GM18517 (cell line): ENCODE measurements at regions not wholly inside any gene's neighbourhood (a gene's known extent, or its start where the extent isn't known, plus 50 kb on each side); places are given as distances from the start of the nearest gene placed in this dataset.

Source experiments
- ATAC-seq: cut with Tn5 transposase; IDR thresholded peaks from one replicate; pipeline ENCODE4 v1.9.1; 2021; ENCODE audit warnings: mild to moderate bottlenecking, moderate library complexity; ENCODE audit not compliant: unreplicated experiment

DNA sequence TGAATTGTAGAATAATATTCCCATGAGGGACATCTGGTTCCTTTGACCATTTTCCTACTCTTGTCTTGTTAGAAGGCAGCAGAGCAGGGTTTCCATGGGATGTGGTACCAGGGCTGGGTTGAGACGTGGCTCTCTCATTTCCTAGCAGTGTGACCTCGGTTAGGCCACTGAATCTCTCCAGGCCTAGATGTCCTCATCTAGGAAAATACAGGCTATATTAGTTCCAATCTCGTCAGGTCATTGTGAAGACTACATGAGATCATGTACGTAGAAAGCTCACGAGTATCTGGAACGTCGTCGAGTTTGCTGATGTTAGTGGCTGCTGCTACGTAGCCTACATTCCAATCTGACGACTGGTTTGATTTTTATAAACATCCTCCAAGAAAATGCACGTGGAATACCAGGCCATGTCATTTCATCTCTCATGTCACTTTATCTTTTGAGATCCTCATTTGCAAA lies 278.2 kb upstream of the GATB start:
- no peak for ATAC-seq

DNA sequence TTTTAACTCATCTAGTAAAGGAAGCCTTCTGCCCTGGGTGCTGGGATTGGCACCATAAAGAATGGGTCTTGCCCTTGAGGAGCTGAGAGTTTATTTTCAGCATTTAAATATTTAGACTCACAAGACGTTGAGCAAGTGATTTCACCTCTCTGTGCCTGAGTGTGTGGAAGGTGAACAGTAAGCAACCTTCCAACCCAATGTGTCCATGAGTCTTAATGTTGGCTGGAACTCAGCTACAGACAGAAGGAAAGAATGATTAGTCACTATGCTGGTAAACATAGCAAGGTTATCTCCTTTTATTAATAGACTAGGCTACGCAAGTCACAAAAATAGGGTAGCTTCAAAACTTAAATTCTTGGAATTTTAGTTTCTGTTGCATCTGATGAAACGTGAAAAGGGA lies 277.4 kb upstream of the GATB start:
- ATAC-seq = no peak

DNA sequence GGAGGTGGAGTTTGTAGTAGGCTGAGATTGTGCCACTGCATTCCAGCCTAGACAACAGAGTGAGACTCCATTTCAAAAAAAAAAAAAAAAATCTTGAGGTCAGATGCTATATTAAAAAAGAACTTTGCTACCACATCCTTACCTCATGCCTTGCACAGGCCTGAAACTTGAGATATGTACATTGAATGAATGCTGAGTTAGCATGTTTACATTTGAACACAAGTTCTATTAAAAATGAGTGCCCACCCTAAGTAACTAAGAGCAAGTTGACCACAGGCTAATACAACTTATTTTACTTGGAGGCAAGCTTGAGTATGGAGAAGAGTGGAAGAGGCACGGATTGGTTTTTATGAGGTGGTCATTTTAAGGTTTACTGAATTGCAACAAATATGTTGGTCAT lies 276.6 kb upstream of the GATB start:
- ATAC-seq = no peak

DNA sequence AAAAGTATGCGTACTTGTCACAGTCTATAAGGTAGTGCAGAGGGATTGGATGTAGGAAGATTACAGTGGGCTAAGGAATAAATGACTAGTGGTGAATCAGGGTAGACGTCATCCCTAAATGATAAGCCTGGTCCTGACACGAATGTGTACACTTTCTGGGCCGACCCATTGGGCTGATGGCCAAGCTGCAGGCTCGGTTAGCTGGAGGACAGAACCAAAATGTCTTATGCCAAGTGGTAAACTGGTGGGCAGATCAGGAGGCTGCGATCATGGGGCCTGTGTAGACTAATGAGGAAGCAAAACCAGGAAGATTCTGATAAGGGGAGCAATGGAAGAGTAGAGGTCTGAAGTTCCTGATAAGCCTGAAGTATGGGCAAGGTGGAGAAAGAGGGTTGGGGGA lies 272.8 kb upstream of the GATB start:
- no peak for ATAC-seq

DNA sequence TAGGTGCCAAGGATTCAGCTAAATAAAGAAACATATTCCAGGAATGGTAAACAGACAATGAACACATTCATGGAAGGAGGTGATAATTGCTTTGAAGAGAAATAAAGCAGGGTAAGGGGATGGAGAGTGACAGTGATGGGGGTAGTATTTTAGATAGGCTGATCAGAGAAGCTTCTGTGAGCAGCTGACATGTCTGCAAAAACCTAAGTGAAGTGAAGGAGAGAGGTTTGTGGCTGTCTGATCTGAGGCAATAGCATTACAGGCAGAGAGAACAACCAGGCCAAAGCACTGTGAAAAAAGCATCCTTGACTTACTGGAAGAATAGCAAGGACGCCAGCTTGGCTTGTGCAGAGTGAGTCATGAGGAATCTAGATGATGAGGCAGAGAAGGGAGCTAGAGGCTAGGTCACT lies 271.9 kb upstream of the GATB start:
- ATAC-seq = no peak

DNA sequence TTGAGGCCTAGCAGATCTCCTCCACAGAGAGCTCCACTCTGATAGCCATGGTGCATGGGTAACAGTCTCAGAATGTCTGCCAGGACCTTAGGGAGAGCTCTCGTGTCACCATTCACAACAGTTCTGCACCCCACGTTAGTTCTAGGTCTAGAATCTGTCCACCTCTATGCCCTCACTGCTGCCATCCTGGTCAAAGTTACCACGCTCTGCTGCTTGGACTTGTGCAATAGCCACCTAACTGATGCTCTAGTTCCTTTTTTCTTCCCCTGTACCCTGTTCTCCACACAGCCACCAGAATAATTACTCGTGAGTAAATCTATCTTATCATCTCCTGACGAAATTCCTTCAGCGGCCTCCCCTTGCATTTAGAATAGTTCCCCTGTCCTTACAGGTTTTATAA lies 268.8 kb upstream of the GATB start:
- ATAC-seq = no peak

DNA sequence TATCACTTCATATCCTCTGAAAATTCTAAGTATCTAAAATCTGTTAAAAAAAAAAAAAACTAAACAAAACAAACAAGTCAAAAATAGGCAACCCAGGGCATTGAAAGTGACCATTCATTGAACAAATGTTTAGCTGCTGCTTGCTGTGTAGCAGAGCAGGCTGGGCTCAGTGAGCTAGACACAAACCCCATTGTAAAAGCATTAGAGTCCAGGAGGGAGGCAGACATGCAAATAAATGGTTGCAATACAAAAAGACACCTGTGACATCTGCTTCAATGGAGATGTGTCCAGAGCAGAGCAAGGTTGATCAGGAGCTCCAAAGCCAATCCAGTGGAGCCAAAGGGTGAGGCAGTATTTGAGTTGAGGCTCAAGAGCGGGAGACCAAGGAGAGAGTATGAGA lies 267.3 kb upstream of the GATB start:
- peak; percentile 63 for ATAC-seq

DNA sequence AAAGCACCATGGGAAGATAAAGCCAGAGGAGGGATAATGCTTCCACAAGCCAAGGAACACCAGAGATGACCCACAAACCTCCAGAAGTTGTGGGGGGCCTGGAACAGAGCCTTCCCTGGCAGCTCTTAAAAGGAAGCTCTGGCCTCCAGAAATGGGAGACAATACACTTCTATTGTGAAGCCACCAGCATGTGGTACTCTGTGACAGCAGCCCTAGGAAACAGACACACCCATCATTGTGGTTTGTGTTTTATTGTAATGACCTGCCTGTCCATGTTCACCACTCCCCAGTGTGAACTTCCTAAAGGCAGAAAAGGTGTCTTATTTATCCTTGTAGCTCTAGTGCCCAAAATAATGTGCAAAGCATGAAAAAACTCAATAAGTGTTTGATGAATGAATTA lies 264.1 kb upstream of the GATB start:
- no peak for ATAC-seq

DNA sequence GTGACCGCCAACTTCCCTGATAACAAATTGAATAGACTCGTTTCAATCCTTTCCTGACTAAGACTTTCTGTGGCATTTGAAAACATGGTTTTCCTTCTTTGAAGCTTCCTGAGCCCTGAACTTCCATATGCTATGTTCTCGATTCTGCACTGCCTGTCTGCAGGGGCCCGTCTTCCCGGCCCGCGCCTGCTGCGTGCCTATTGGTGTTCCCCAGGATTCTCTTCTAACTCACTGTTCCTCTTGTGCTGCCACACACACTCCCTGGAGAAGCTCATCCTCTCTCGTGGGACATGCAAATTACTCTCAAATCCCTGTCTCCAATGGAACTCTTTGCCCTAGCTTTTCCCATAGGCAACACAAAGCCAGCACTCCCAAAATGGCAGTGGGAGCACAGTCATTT lies 262.9 kb upstream of the GATB start:
- ATAC-seq = no peak

DNA sequence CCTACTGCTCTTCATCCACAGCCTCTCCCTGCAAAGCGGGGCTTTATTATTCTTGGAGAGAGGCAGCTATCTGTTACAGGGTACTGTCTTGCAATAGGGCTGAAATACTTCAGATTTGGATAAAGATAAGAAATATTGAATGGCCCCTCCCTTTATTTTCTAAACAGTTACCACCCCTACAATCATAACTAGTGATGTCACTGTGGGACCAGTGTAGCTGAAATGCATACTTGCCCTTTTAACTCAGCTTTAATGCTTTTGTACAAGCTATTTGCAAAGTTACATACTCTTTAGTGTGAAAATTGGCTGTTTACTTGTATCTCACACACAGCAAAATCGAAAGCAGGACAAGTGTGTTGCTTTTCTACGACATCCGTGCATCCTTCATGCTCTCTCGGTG lies 261.7 kb upstream of the GATB start:
- no peak for ATAC-seq

DNA sequence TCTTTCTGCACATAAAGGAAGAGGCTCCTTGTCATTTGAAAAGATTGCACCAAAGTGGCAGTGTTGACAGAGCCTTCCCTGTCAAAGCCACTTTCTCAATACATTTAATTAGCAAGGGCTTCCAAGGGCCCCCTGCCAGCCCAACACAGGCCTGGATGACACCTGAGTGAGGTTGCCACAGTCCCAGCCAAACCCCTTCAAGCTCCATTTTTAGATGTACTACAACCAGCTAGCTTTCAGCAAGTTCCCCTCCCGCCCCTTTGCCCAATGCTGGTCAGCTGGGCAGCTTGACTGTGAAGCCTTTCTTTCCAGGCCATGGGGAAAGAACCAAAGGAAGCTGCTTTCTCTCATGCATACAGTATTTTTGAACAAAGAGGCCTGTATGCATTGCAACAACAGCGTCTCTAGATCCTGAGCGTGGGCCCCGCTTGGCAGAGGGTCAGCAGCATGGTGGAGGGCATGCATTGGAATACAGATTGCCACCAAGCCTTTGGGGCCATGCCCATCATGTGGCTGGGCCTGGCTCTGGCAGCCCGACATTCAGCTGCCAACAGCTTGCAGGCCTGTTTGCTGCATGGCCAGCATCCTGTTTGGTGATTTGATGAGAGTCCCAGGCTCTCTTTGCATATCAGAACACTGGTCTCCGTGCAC lies 261.1 kb upstream of the GATB start:
- no peak for ATAC-seq

DNA sequence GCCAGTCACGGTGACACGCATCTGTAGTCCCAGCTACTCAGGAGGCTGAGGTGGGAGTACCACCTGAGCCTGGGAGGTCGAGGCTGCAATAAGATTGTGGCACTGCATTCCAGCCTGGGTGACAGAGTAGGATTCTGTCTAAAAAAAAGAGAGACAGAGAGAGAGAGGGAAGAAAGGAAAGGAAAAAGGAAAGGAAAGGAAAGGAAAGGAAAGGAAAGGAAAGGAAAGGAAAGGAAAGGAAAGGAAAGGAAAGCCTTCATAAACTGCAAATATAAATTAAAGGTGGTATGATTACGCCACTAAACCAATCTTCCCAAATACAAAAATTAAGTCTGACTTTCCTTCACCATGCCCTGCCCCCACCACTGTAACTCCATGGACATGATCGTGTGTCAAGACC lies 259.3 kb upstream of the GATB start:
- no peak for ATAC-seq

DNA sequence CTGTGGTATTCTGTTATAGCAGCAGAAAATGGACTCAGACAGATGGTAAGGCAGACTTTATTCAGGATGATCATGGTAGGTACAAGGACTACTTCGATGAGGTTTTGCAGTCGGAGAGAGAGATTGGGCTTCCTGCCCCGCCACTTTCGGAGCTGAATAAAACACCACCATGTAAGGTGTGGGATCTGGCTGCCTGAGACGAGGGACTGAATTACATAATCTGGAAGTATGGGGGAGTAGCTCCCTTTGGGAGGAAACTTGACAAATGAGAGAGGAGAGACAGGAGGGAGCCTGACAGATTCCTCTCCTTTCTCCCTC lies 255.5 kb upstream of the GATB start:
- no peak for ATAC-seq

DNA sequence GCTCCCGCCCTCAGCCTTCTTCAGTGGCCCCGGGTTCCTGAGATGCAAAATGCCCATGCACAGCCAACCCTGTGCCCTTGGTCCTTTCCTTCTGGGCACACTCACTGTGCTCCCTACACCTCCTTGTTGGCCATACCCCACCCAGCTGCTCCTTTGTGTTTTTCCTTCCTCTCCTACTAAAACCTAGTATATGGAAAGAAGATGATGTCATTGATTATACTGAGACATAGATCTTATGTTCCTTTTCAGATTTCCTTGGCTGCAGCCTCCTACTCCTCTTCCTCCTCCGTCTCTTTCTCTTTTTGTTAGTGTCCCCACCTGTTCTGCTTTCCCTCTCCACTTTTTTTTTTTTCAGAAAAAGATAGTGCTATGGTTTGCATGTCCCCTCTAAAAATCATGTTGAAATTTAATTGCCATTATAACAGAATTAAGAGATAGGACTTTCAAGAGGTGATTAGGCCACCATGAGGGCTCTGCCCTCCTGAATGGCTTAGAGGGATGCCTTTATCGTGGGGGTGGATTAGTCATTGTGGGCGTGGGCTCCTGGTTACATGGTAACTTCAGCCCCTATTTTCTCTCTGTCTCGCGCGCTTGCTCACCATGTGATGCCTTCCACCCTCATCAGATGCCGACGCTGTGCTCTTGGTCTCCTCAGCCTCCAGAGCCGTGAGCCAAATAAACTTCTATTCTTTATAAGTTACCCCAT lies 254.9 kb upstream of the GATB start:
- no peak for ATAC-seq

DNA sequence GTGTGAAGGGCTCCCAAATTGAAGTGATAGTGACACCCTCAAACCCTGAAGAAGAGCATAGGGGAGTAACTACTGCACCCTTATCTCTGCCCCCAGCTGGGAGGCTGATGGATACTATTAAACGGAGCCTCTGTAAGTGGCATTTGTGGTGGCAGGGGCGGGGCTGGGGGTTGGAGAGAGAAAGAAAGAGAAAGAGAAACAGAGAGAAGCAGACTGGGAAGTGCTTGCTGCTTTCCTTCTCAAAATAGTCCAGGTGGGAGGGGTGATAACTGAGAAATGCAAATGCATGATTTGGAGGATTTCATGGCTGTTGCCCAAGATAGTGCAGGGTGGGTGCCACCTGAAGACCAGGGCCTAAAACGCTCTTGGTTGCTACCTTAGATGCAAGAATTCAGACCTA lies 253.5 kb upstream of the GATB start:
- ATAC-seq = peak; percentile 95

DNA sequence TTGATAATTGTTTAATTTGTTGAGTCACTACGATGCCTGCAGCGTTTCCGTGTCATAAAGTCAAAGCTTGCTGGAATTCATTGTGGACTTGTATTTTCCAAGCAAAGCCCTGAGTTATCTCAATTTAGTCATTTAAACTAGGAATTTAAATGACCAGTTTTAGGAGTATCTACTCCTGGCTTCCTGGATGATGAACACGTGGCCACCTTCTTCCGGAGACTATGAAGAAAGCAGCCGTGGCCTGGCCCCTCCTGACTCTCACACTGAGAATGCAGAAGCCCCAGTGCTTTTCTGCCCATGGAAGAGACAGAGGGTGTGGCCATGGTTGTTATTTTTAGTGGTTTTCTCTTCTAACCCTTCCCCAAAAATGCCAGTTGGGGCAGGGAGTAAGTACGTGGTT lies 250.7 kb upstream of the GATB start:
- no peak for ATAC-seq

DNA sequence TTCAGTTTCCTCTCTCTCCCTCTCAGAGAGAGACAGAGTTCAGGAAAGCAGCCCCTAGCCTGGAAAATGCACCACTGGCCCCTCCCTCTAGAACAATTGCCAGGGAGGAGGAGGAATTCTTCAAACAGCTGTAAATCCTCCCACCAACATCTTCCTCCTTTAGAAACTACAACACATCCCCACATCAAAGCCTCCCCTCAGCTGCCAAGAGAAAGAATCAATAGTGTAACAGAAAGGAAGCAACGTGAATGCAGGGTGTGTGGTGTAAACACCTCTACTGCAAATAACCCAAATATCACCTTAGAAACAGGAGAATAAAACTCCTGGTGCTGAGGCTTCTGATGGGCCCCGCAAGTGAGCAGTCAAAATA lies 249.9 kb upstream of the GATB start:
- no peak for ATAC-seq

DNA sequence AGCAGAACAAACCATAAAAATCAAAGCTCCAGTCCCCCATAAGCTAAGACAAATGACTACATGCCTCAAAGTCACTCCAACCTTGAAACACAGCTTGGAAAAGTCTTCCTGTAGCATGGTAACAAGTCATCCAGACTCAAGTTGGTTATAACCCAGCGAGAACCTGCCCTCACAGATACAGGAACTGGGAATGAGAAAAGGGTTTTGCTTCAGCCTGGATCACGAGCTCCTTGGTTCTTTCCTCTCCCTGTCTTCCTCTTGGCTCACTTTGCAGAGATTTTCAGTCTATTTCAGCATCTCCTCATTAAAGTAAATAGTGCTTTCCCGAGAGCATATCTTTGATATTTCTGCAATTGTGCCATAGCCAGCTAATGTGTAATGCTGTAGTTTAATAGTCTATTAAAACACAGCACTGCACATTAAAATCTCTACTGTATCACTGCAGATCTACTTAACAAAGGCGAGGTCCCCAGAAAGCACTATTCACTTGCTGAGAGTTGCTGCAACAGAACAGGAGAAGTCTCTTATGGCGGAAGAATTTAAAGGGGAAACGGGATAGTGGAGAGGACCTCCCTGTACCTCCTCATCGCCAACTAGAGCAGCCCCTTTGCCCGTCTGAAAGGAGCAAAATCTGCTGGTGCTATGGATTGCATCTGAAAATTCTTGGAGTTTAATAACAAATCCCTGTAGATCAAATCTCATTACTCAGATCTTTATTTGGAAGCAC lies 249.3 kb upstream of the GATB start:
- no peak for ATAC-seq

DNA sequence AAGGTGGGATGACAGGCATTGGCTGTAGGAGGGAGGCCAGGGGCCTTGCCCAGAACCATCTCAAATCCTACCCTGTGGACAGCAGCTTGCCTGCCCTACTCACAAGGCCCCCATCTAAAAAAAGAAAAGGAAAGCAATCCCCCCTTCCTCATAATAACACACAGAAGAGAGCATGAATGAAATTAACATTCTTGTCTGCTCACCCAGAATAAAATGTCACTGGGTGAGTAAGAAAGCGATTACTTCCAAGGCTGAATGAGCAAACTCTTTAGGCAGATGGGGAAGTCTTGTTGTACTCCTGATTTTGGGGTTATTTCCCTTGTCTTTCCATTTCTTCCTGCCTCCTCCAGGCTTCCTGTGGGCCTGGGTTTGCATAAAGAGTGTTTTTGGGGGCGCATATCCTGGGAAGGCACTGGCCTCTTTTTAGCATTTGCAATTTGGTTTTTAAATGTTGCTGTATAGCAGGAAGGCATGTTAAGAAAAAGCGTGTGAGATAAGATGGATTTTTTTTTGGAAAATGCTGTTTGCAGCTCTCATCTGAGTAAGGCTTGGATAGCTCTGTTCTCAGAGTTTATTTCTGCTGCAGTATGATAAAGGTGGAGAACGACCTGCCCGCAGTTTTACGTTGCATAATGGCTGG lies 248.3 kb upstream of the GATB start:
- no peak for ATAC-seq

DNA sequence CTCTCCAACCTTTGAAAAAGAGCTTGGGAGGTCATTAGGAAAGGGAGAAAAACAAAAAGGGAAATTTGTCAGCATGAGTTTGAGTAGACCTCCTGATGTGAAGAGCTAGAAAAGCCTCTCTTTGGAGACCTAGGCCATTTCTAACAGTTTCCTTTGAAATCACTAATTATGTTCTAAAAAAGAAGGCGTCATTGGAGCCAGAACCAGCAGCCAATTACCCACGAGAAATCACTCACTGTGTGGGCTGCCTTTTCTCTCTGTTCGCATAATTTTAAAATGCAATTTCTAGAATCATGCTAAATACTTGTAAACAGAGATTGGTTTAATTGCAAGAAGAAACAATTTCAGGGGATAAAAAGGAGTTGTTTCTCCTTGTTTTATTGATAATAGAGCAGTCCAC lies 246.3 kb upstream of the GATB start:
- ATAC-seq = no peak

DNA sequence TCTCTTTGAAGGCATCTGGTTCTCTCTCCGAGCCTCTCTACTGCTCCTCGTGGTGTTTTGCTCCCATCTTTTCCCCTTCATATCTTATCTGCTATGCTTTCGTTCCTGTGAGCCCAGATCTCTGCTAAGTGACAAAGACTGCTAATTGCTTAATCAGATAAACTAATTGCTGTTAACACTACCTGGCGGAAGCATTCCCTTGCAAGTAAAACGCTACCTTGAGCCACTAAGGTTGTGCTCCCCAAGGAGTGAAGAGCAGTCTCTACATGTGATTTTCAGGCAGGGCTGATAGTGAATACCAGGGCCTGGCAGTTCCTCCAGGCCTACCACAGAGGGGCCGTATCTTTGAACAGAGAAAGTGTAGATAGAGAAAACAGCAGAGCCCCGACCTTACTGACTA lies 244.0 kb upstream of the GATB start:
- no peak for ATAC-seq

DNA sequence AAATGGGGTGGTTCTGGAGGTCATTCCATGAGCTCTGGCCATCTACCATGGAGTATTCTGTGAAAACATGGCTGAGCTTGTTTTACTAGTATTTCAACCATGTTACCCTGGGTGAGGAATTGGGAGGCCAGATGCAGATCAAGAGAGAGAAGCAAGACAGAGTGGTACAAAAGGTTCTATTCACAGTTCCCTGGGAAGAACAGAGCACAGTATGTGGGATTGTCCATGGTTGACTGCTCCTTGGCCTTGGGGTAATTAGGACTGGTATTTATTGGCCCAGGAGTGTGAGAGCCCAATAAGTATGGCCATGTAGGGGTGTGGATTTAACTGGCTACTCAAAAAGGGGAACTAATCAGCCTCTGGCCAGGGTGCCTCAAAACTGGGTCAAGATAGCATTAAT lies 239.7 kb upstream of the GATB start:
- no peak for ATAC-seq
